22Rv1 (cell line): ENCODE measurements at regions not wholly inside any gene's neighbourhood (a gene's known extent, or its start where the extent isn't known, plus 50 kb on each side); places are given as distances from the start of the nearest gene placed in this dataset.

Experiments used
- H3K27ac ChIP-seq: fragments of 450-650 bp; 2 replicates; pipeline ENCODE4 v1.5.1; 2017
- CTCF ChIP-seq: fragments of 450-650 bp; IDR thresholded peaks from 2 replicates; pipeline ENCODE4 v1.5.1; 2017; ENCODE audit warnings: mild to moderate bottlenecking
- ZFX ChIP-seq: fragments of 450-650 bp; IDR thresholded peaks from 2 replicates; pipeline ENCODE4 v1.6.1; 2017; ENCODE audit warnings: antibody characterized with exemption, borderline replicate concordance

- TF ChIP-seq ZFX (no peak), CTCF (no peak)
- no peak overlapping the region for H3K27ac ChIP-seq
Observed at GRCh38 chr9:38313421-38313820, 79.1 kb upstream of the ALDH1B1 start.

- TF ChIP-seq CTCF: no peak
- no peak for TF ChIP-seq ZFX
- H3K27ac ChIP-seq: no peak overlapping the region
Observed at GRCh38 chr9:38312406-38312805, 80.1 kb upstream of the ALDH1B1 start.

- TF ChIP-seq ZFX (no peak), CTCF (no peak)
- no peak overlapping the region for H3K27ac ChIP-seq
Observed at GRCh38 chr9:38311382-38312270, 80.9 kb upstream of the ALDH1B1 start.

- H3K27ac ChIP-seq: no peak overlapping the region
- TF ChIP-seq CTCF (no peak), ZFX (no peak)
Observed at GRCh38 chr9:38309324-38310195, 82.9 kb upstream of the ALDH1B1 start.

- no peak overlapping the region for H3K27ac ChIP-seq
- no peak for TF ChIP-seq ZFX
- TF ChIP-seq CTCF: no peak
Observed at GRCh38 chr9:38308136-38308535, 84.4 kb upstream of the ALDH1B1 start.

GRCh38 chr9:38306899-38307298 is 85.6 kb upstream of the ALDH1B1 start:
- H3K27ac ChIP-seq: no peak overlapping the region
- no peak for TF ChIP-seq ZFX
- TF ChIP-seq CTCF: no peak

- H3K27ac ChIP-seq: no peak overlapping the region
Observed at GRCh38 chr9:38305582-38305981, 86.9 kb upstream of the ALDH1B1 start.

More at GRCh38 chr9:38305582-38305981, 86.9 kb upstream of the ALDH1B1 start:
- no peak for TF ChIP-seq CTCF
- no peak for TF ChIP-seq ZFX
